ENCODE measurements at regions not wholly inside any gene's neighbourhood (a gene's known extent, or its start where the extent isn't known, plus 50 kb on each side); places are given as distances from the start of the nearest gene placed in this dataset.

DNA sequence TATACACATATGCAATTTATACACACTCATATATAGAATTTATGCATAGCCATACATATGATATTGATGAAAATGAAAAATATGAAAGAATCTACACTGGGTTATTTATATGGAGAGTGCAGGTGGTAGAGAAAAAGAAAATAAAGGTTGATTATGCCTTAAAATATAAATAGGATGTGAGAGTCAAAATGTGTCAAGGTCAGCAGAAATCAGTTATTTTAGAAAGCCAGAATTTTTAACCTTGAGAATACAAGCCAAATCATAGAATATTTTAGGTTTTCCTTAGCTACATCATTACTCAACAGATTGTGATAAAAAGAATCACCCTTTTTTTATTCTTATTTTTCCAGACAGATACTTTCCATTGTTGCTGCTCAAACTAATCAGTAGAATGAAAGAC, 146.2 kb downstream of the SLC6A15 start:
- Mint-ChIP-seq H3K4me1 (ENCODE audit: low read depth) (no peaks in the 10 kb centered on the region), H3K4me3 (no peak overlapping the region), H3K27ac (no peak overlapping the region), H3K27me3 (ENCODE audit: low read depth) (no peaks in the 10 kb centered on the region), H3K9me3 (no peaks in the 10 kb centered on the region), H3K36me3 (ENCODE audit: low read depth) (no peaks in the 10 kb centered on the region)
- no peak for DNase-seq (ENCODE audit: low spot score)

DNA sequence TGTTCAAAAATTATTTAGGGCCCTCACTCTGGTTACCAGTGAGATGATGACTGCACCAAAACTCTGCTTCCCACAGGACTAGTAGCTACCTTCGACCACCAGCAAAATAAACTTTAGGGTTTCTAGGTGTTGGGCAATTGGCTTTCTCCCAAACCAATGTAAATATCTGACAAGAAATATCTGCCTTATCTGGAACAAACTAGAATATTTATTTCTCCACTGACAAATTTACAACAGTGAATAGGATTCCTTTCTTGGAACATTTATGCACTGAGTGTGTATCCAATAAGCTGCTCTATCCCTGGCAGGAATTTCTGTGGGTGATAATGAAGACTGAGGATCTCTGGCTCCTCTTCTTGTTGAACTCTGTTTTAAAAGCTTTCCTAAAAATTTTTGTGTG, 148.6 kb downstream of the SLC6A15 start:
- no peaks in the 10 kb centered on the region for H3K4me1 Mint-ChIP-seq (ENCODE audit: low read depth)
- H3K9me3 Mint-ChIP-seq = no peaks in the 10 kb centered on the region
- H3K27me3 Mint-ChIP-seq (ENCODE audit: low read depth) = no peaks in the 10 kb centered on the region
- H3K4me3 Mint-ChIP-seq = no peak overlapping the region
- DNase-seq (ENCODE audit: low spot score) = no peak
- no peak overlapping the region for H3K27ac Mint-ChIP-seq
- no peaks in the 10 kb centered on the region for H3K36me3 Mint-ChIP-seq (ENCODE audit: low read depth)

GRCh38 chr12:84763107-84763506, 149.5 kb downstream of the SLC6A15 start:
- Mint-ChIP-seq H3K27me3 (ENCODE audit: low read depth) (no peaks in the 10 kb centered on the region), H3K9me3 (no peaks in the 10 kb centered on the region), H3K27ac (no peak overlapping the region), H3K4me1 (ENCODE audit: low read depth) (no peaks in the 10 kb centered on the region), H3K4me3 (no peak overlapping the region), H3K36me3 (ENCODE audit: low read depth) (no peaks in the 10 kb centered on the region)
- no peak for DNase-seq (ENCODE audit: low spot score)

DNA sequence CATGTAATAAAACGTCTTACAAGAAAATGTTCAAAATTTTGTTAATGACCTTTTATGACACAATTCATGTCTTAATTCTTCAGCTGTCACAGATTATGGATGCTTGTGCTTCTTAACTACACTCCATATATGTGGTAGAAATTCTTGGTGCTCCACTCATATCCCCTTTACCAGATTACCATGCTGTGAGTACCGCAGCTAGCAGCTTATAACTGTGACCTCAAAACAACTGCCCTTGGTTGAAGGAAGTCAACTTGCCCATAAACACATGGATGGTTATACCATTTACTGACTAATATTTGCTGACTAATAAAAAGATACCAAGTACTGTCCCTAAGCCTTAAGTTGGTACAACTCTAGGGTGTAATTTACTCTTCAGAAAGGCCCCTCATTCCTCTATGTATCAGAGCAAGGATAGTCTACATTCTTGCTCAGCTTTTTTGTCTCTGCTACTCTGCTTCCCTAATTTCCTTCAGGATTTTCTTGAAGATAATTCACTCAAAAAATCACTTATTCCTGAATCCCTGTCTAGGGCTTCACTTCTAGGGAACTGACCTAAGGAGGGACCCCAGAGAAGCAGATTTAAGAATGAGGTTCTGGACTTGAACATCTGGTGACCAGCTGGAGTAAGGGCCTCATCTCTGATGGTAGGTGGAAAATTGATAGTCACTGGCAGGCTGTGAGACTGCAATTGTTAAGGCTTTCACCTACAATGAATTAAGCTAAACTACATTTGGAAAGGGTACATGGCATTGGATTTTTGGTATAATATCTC, 152.3 kb downstream of the SLC6A15 start:
- no peaks in the 10 kb centered on the region for H3K36me3 Mint-ChIP-seq (ENCODE audit: low read depth)
- no peaks in the 10 kb centered on the region for H3K27me3 Mint-ChIP-seq (ENCODE audit: low read depth)
- H3K27ac Mint-ChIP-seq = no peak overlapping the region
- no peak overlapping the region for H3K4me3 Mint-ChIP-seq
- no peaks in the 10 kb centered on the region for H3K4me1 Mint-ChIP-seq (ENCODE audit: low read depth)
- no peaks in the 10 kb centered on the region for H3K9me3 Mint-ChIP-seq
- DNase-seq (ENCODE audit: low spot score) = no peak

- H3K36me3 Mint-ChIP-seq (ENCODE audit: low read depth) = no peaks in the 10 kb centered on the region
- H3K4me1 Mint-ChIP-seq (ENCODE audit: low read depth) = no peaks in the 10 kb centered on the region
- H3K27ac Mint-ChIP-seq = no peak overlapping the region
- no peak for DNase-seq (ENCODE audit: low spot score)
- no peaks in the 10 kb centered on the region for H3K27me3 Mint-ChIP-seq (ENCODE audit: low read depth)
- no peak overlapping the region for H3K4me3 Mint-ChIP-seq
- H3K9me3 Mint-ChIP-seq = no peaks in the 10 kb centered on the region
These were observed 154.6 kb downstream of the SLC6A15 start for GRCh38 chr12:84757978-84758377.

DNA sequence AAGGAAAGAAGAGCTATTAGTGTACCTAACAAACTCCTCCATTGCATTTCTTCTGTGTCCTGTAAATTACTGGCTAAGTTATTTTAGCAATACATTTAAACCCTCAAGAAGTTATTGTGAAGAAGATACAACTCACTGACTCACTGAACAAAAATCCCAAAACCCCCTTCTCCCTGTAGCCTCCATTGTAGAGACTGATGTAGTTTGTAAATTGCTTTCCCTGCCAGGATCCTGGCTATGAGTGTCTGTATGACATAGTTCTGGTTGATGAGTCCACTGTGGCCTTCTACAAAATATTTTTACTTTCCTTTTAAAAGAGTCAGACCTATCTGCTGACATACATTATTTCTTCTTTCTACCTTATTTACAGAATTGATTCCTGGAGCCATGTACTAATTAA, 155.6 kb downstream of the SLC6A15 start:
- no peak overlapping the region for H3K27ac Mint-ChIP-seq
- no peaks in the 10 kb centered on the region for H3K4me1 Mint-ChIP-seq (ENCODE audit: low read depth)
- no peaks in the 10 kb centered on the region for H3K36me3 Mint-ChIP-seq (ENCODE audit: low read depth)
- no peaks in the 10 kb centered on the region for H3K27me3 Mint-ChIP-seq (ENCODE audit: low read depth)
- H3K9me3 Mint-ChIP-seq = no peaks in the 10 kb centered on the region
- no peak overlapping the region for H3K4me3 Mint-ChIP-seq
- no peak for DNase-seq (ENCODE audit: low spot score)

DNA sequence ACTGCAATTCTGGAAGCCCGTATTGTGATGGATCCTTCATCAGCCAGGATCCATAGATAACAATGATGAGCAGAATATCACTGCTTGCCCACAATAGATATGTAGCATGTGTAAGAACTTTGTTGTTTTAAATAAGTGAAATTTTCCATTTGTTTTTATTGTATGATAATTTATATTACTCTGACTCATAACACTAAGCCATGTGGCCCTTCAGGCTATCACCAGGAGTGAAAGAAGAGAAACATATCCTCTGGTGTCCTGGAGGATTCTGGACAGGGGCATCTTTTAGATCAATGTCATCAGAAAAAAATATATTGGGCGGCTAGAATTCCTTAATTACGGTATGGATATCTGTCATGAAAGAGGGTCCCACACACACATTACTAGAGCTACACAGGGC, 167.5 kb downstream of the SLC6A15 start:
- no peak for DNase-seq (ENCODE audit: low spot score)
- Mint-ChIP-seq H3K27me3 (ENCODE audit: low read depth) (no peaks in the 10 kb centered on the region), H3K36me3 (ENCODE audit: low read depth) (no peaks in the 10 kb centered on the region), H3K27ac (no peak overlapping the region), H3K9me3 (no peaks in the 10 kb centered on the region), H3K4me1 (ENCODE audit: low read depth) (no peaks in the 10 kb centered on the region), H3K4me3 (no peak overlapping the region)

DNA sequence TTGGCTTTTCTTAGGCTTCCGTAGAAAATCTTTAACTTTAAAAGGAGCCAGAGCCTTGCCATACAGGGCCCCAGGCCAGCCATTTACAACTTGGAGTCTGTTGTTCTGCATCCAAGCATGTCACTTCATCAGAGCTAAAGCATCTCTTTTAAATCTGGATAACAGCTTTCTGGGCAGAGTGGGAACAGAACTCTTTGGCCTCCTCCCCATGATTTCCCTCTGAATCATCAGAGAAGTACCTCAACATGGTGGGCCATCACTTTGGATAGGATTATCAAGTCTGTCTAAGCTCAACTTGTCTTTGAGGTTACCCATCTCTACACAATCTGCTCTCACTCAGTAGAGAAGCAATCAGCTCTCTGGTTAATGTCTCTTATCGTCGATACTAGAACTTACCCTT, 170.9 kb downstream of the SLC6A15 start:
- Mint-ChIP-seq H3K4me3 (no peak overlapping the region), H3K27ac (no peak overlapping the region), H3K9me3 (no peaks in the 10 kb centered on the region), H3K36me3 (ENCODE audit: low read depth) (no peaks in the 10 kb centered on the region), H3K4me1 (ENCODE audit: low read depth) (no peaks in the 10 kb centered on the region), H3K27me3 (ENCODE audit: low read depth) (no peaks in the 10 kb centered on the region)
- no peak for DNase-seq (ENCODE audit: low spot score)

- H3K4me1 Mint-ChIP-seq (ENCODE audit: low read depth) = no peaks in the 10 kb centered on the region
- no peaks in the 10 kb centered on the region for H3K27me3 Mint-ChIP-seq (ENCODE audit: low read depth)
- no peak overlapping the region for H3K27ac Mint-ChIP-seq
- no peaks in the 10 kb centered on the region for H3K36me3 Mint-ChIP-seq (ENCODE audit: low read depth)
- H3K4me3 Mint-ChIP-seq = no peak overlapping the region
- DNase-seq (ENCODE audit: low spot score) = no peak
- no peaks in the 10 kb centered on the region for H3K9me3 Mint-ChIP-seq
These were observed 171.6 kb downstream of the SLC6A15 start for GRCh38 chr12:84741031-84741430.

GRCh38 chr12:84740602-84741001, 172.0 kb downstream of the SLC6A15 start:
- no peaks in the 10 kb centered on the region for H3K9me3 Mint-ChIP-seq
- H3K4me1 Mint-ChIP-seq (ENCODE audit: low read depth) = no peaks in the 10 kb centered on the region
- no peak for DNase-seq (ENCODE audit: low spot score)
- H3K4me3 Mint-ChIP-seq = no peak overlapping the region
- no peaks in the 10 kb centered on the region for H3K36me3 Mint-ChIP-seq (ENCODE audit: low read depth)
- H3K27ac Mint-ChIP-seq = no peak overlapping the region
- no peaks in the 10 kb centered on the region for H3K27me3 Mint-ChIP-seq (ENCODE audit: low read depth)

- DNase-seq (ENCODE audit: low spot score) = no peak
- H3K27me3 Mint-ChIP-seq (ENCODE audit: low read depth) = no peaks in the 10 kb centered on the region
These were observed 174.1 kb downstream of the SLC6A15 start for GRCh38 chr12:84738481-84738972.

DNA sequence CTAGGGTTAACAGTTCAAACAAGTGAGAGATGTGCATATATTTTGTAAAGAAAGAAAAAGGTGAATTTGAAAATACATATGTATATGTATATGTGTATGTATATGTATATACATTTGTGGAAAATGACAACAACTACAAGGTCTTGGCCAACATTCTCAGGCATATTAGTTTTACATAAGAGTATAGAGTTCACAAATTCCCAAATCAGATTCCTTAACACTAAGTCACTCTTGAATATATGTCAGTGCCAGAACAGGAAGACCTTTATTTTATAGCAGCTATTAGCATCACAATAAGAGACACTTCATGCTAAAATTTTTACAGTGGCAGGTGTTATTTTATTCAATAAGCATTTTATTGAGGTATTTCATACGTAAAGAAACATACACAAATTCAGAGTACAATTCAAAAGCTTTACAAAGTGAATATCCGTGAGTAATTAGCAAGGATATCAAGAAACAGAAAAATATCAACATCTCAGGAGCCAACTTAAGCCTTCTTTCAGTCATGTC, 179.7 kb downstream of the SLC6A15 start:
- DNase-seq (ENCODE audit: low spot score) = no peak
- no peaks in the 10 kb centered on the region for H3K27me3 Mint-ChIP-seq (ENCODE audit: low read depth)
- no peaks in the 10 kb centered on the region for H3K4me1 Mint-ChIP-seq (ENCODE audit: low read depth)
- H3K27ac Mint-ChIP-seq = no peak overlapping the region
- H3K9me3 Mint-ChIP-seq = no peaks in the 10 kb centered on the region
- no peaks in the 10 kb centered on the region for H3K36me3 Mint-ChIP-seq (ENCODE audit: low read depth)
- no peak overlapping the region for H3K4me3 Mint-ChIP-seq

More at GRCh38 chr12:84738481-84738972, 174.1 kb downstream of the SLC6A15 start:
- H3K27ac Mint-ChIP-seq = no peak overlapping the region
- H3K4me1 Mint-ChIP-seq (ENCODE audit: low read depth) = no peaks in the 10 kb centered on the region
- H3K9me3 Mint-ChIP-seq = no peaks in the 10 kb centered on the region
- H3K36me3 Mint-ChIP-seq (ENCODE audit: low read depth) = no peaks in the 10 kb centered on the region
- no peak overlapping the region for H3K4me3 Mint-ChIP-seq

GRCh38 chr12:84730561-84731162, 181.9 kb downstream of the SLC6A15 start:
- no peak overlapping the region for H3K4me3 Mint-ChIP-seq
- H3K4me1 Mint-ChIP-seq (ENCODE audit: low read depth) = no peaks in the 10 kb centered on the region
- no peaks in the 10 kb centered on the region for H3K9me3 Mint-ChIP-seq
- no peaks in the 10 kb centered on the region for H3K27me3 Mint-ChIP-seq (ENCODE audit: low read depth)
- no peaks in the 10 kb centered on the region for H3K36me3 Mint-ChIP-seq (ENCODE audit: low read depth)
- H3K27ac Mint-ChIP-seq = no peak overlapping the region
- no peak for DNase-seq (ENCODE audit: low spot score)

GRCh38 chr12:84727961-84728360, 184.6 kb downstream of the SLC6A15 start:
- Mint-ChIP-seq H3K27ac (no peak overlapping the region), H3K4me3 (no peak overlapping the region), H3K36me3 (ENCODE audit: low read depth) (no peaks in the 10 kb centered on the region), H3K9me3 (no peaks in the 10 kb centered on the region), H3K4me1 (ENCODE audit: low read depth) (no peaks in the 10 kb centered on the region), H3K27me3 (ENCODE audit: low read depth) (no peaks in the 10 kb centered on the region)
- DNase-seq (ENCODE audit: low spot score) = no peak
